T-cell (primary cell): ENCODE measurements at regions not wholly inside any gene's neighbourhood (a gene's known extent, or its start where the extent isn't known, plus 50 kb on each side); places are given as distances from the start of the nearest gene placed in this dataset.

ENCODE experiments used
- ATAC-seq, 4 experiments: fragments of 200-7000 bp in 3 of 4; fragments of 150-1000 bp in 1 of 4; cut with Tn5 transposase; replicated peaks in 1 of 4; 1 replicate in 3 of 4; 2 replicates in 1 of 4; pipeline ENCODE4 v1.10.0; 2021; ENCODE audit warnings: moderate library complexity in 3 of 4, mild to moderate bottlenecking in 2 of 4, moderate number of reproducible peaks in 1 of 4
- CTCF ChIA-PET, 2 donors: fragments of 300-600 bp; sonication (Branson Sonifier 250); formaldehyde crosslinking; loops; one replicate each; lab custom pipeline; 2022; ENCODE audit warnings: antibody characterized with exemption in 2 of 2; lab: Charles Lee
- POLR2A ChIA-PET, 2 donors: fragments of 300-600 bp; sonication (Branson Sonifier 250); formaldehyde crosslinking; loops; one replicate each; lab custom pipeline; 2022; ENCODE audit warnings: antibody characterized with exemption in 2 of 2; lab: Charles Lee
- DNase-seq, 35 experiments: peaks; one replicate each; pipeline versions ENCODE4 v3.0.0 to v3.0.0-alpha.2; 2013 to 2023
- H3K27ac ChIP-seq: one replicate; pipeline ENCODE4 v1.5.1; 2013; ENCODE audit warnings: low read length
- H3K27me3 ChIP-seq, 2 experiments: replicated peaks in 1 of 2; 1 replicate in 1 of 2; 2 replicates in 1 of 2; pipeline versions ENCODE4 v1.6.1 to v1.7.0; 2013; ENCODE audit warnings: low read length in 1 of 2, mixed read lengths in 1 of 2; ENCODE audit not compliant: control insufficient read depth in 2 of 2, insufficient read depth in 2 of 2; ENCODE audit errors: extremely low read depth in 1 of 2
- H3K36me3 ChIP-seq, 2 donors: 1 replicate in 1 of 2; 2 replicates in 1 of 2; pipeline versions ENCODE4 v1.6.1 to v1.7.0; 2013; ENCODE audit warnings: low read length in 1 of 2; ENCODE audit not compliant: control insufficient read depth in 2 of 2, insufficient read depth in 1 of 2; ENCODE audit errors: extremely low read depth in 1 of 2
- H3K4me1 ChIP-seq, 2 experiments: 1 replicate in 1 of 2; 2 replicates in 1 of 2; pipeline versions ENCODE4 v1.6.1 to v1.7.0; 2013; ENCODE audit warnings: low read length in 2 of 2, mixed read lengths in 1 of 2; ENCODE audit not compliant: insufficient read depth in 2 of 2, control insufficient read depth in 1 of 2; ENCODE audit errors: extremely low read depth in 1 of 2
- H3K4me3 ChIP-seq, 2 donors: 1 replicate in 1 of 2; 2 replicates in 1 of 2; pipeline versions ENCODE4 v1.5.1 to v1.7.0; 2013; ENCODE audit warnings: mild to moderate bottlenecking in 2 of 2, low read length in 1 of 2, moderate library complexity in 1 of 2; ENCODE audit not compliant: control insufficient read depth in 1 of 2; ENCODE audit errors: extremely low read depth in 1 of 2
- H3K9me3 ChIP-seq: 2 replicates; pipeline ENCODE4 v1.7.0; 2013
- H3K27ac Mint-ChIP-seq, 2 donors: one replicate each; pipeline ENCODE4 v1.8.0; 2020 to 2021; ENCODE audit warnings: mild to moderate bottlenecking in 2 of 2, mixed read lengths in 2 of 2
- H3K27me3 Mint-ChIP-seq, 2 donors: one replicate each; pipeline ENCODE4 v1.8.0; 2021 to 2022; ENCODE audit warnings: mixed read lengths in 2 of 2
- H3K36me3 Mint-ChIP-seq: one replicate; pipeline ENCODE4 v1.8.0; 2021; ENCODE audit warnings: mixed read lengths
- H3K4me1 Mint-ChIP-seq, 3 donors: one replicate each; pipeline ENCODE4 v1.8.0; 2020 to 2022; ENCODE audit warnings: mixed read lengths in 3 of 3, mild to moderate bottlenecking in 1 of 3
- H3K4me3 Mint-ChIP-seq, 3 donors: one replicate each; pipeline ENCODE4 v1.8.0; 2020 to 2022; ENCODE audit warnings: mild to moderate bottlenecking in 3 of 3, mixed read lengths in 3 of 3, moderate library complexity in 3 of 3
- H3K9me3 Mint-ChIP-seq, 3 donors: one replicate each; pipeline ENCODE4 v1.8.0; 2020 to 2022; ENCODE audit warnings: mixed read lengths in 3 of 3
- WGBS: methylation state at CpG from one replicate; pipeline ENCODE4 v1.1.5; 2013; ENCODE audit warnings: missing lambda C conversion rate; ENCODE audit not compliant: insufficient coverage; 5-methylcytosine and 5-hydroxymethylcytosine counted together

DNA sequence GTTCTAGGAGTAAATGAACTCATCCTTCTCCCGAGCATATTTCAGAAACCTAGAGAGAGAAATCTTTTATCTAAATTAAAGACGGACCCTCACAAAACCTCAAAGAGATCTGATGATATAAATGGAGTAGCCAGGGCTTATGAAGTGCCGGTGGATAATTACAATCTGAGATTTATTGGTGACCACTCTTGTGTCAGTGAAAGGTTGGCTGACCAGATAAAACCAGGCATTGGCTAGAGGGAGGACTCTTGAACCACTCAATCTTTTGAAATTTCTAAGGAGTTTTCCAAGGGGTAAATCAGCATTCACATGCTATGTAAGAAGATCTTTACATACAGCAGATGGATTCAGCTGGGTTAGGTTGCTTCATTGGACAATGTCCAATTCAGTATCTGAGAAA lies 227.3 kb upstream of the MMADHC start:
- Mint-ChIP-seq H3K27ac (no peak overlapping the region), H3K27me3 (no peaks in the 10 kb centered on the region), H3K36me3 (no peaks in the 10 kb centered on the region), H3K4me1 (no peaks in the 10 kb centered on the region), H3K4me3 (no peak overlapping the region), H3K9me3 (peaks cover 2 to 14% (median 3%) of the 10 kb centered on the region in 3 donors)
- WGBS: 100% methylated on average over 1 of the region's 3 CpGs
- DNase-seq (no peak), ATAC-seq (no peak)
- no peaks in the 10 kb centered on the region for H3K27me3 ChIP-seq
- ChIA-PET CTCF (no interaction called here), POLR2A (no interaction called here)
- H3K4me1 ChIP-seq: no peaks in the 10 kb centered on the region
- H3K9me3 ChIP-seq: no peaks in the 10 kb centered on the region
- no peak overlapping the region for H3K4me3 ChIP-seq
- H3K27ac ChIP-seq: no peak overlapping the region
- no peaks in the 10 kb centered on the region for H3K36me3 ChIP-seq

DNA sequence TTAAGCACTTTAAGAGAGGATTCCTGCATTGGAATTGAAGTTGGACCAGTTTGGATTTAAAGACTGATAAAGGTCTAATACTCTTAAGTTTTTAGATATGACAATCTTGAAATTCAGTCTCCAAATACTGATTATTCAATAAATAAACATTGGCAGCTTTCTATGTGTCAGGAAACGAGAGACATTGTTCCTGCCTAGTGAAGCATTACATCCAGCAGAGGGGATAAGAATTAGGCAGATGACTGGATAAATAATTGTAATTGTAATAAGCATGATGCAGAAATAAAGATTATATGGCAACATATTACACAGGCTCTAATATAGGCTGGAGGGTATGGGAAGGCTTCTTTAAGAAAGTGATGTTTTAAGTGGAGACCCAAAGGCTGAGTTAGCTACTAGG lies 226.5 kb upstream of the MMADHC start:
- no CpG with 5 or more reads among the region's 1 CpG for WGBS
- CTCF ChIA-PET: no interaction called here
- no peak for ATAC-seq

DNA sequence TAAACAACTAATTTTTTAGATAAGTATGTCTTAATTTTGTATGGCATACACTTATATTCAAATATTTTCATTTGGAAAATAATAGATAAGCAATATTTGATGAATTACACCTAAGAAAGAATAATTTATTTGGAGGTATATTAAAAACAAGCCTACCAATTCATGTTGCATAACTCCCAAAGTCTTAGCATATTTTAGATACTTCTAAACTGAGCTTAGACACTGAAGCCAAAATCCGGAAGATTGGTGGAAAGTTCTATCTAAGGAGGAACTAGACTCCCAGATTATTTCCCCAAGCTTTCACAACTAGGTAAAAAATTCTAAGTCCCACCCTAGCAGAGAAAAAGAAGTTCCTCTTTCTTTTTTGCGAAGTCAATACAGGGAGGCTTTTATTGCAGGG lies 221.0 kb upstream of the MMADHC start:
- H3K36me3 ChIP-seq: no peaks in the 10 kb centered on the region
- H3K36me3 Mint-ChIP-seq: no peaks in the 10 kb centered on the region
- no peaks in the 10 kb centered on the region for H3K9me3 ChIP-seq
- H3K4me3 ChIP-seq: no peak overlapping the region
- no peaks in the 10 kb centered on the region for H3K27me3 Mint-ChIP-seq
- H3K4me1 ChIP-seq: no peaks in the 10 kb centered on the region
- no peak overlapping the region for H3K27ac ChIP-seq
- ATAC-seq (no peak), DNase-seq (no peak)
- no peaks in the 10 kb centered on the region for H3K4me1 Mint-ChIP-seq
- H3K27me3 ChIP-seq: no peaks in the 10 kb centered on the region
- H3K9me3 Mint-ChIP-seq: peaks cover 0 to 22% (median 3%) of the 10 kb centered on the region in 3 donors
- POLR2A ChIA-PET: interaction anchor here in 1 of 2 donors (0.6 kb wide), 1 partner anchor 24 kb away, joined by 4 read pairs; no protein-coding TSS in a partner anchor
- no peak overlapping the region for H3K4me3 Mint-ChIP-seq
- CTCF ChIA-PET: no interaction called here
- no CpG with 5 or more reads among the region's 2 CpGs for WGBS
- no peak overlapping the region for H3K27ac Mint-ChIP-seq

More for the DNA sequence above, 226.5 kb upstream of the MMADHC start:
- H3K27ac ChIP-seq: no peak overlapping the region
- no peak overlapping the region for H3K4me3 ChIP-seq
- no peak overlapping the region for H3K4me3 Mint-ChIP-seq
- H3K36me3 ChIP-seq: no peaks in the 10 kb centered on the region
- no peaks in the 10 kb centered on the region for H3K36me3 Mint-ChIP-seq
- H3K27ac Mint-ChIP-seq: no peak overlapping the region
- H3K9me3 Mint-ChIP-seq: peaks cover 2 to 18% (median 3%) of the 10 kb centered on the region in 3 donors
- no peaks in the 10 kb centered on the region for H3K4me1 ChIP-seq
- POLR2A ChIA-PET: no interaction called here
- H3K9me3 ChIP-seq: no peaks in the 10 kb centered on the region
- no peaks in the 10 kb centered on the region for H3K4me1 Mint-ChIP-seq
- no peak for DNase-seq
- H3K27me3 Mint-ChIP-seq: no peaks in the 10 kb centered on the region
- no peaks in the 10 kb centered on the region for H3K27me3 ChIP-seq

DNA sequence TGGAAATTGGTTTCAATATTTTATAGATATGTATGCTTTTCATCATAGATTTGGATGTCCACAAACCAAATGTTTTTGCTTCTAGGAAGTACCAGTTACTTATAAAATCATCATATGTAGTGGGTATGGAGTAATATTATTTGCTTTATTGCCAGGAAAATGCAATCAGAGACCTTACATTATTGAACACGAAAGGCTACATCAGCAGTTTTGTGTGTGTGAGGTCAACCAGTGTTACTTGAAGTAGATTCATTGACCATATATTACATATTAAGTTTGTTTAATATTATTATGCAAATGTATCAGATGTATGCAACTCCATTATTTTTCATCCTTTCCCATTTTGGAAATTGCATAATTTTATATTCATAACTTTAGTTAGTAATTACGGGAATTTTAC lies 219.1 kb upstream of the MMADHC start:
- ATAC-seq: no peak
- no peak for DNase-seq
- Mint-ChIP-seq H3K27ac (no peak overlapping the region), H3K27me3 (no peaks in the 10 kb centered on the region), H3K9me3 (peaks cover 0 to 10% (median 3%) of the 10 kb centered on the region in 3 donors), H3K36me3 (no peaks in the 10 kb centered on the region), H3K4me3 (no peak overlapping the region), H3K4me1 (no peaks in the 10 kb centered on the region)
- ChIA-PET POLR2A (no interaction called here), CTCF (no interaction called here)
- no peaks in the 10 kb centered on the region for H3K36me3 ChIP-seq
- H3K27me3 ChIP-seq: no peaks in the 10 kb centered on the region
- no CpG with 5 or more reads among the region's 2 CpGs for WGBS
- H3K9me3 ChIP-seq: no peaks in the 10 kb centered on the region
- no peaks in the 10 kb centered on the region for H3K4me1 ChIP-seq
- H3K27ac ChIP-seq: no peak overlapping the region
- no peak overlapping the region for H3K4me3 ChIP-seq

DNA sequence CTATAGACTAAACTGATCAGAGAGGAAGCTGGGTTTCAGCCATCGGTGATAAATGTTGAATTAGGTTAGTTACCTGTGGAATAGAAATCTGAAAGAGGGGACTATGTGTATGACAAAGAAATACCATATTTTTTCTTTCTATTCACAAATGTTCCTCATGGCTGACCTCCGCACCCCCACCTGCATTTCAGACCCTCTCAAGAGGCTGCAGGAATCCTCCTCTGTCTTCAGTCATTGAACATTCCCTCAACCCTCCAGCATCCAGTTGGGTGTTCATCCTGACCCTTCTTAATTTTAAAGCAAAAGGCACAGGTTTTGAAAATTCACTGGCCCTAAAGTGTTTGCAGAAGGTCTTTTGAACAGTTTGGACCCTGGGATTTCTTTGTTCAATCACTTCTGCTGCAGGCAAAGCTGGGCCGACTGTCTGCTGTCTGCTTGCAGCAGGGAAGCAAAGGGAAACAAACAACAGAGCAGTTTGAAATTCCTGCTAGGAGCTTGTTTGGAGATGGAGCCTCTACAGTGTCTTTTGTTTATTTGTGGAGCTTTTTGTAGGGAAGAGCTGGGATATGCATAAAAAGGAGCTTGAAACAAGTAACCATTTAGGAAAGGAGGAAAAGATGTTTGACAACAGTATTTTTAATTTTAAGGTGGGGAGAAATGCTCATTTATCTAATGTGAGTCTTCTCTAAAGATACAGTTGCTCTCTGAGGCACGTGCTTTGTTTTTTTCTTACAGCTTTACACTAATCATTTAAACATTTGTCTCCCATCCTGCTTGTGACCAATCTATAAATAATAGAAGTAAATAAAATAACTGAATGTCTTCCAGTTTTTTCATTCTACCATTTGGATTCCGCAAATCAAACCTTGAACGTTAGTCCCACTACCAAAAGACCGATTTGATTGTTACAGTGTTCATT lies 213.3 kb upstream of the MMADHC start:
- no peaks in the 10 kb centered on the region for H3K27me3 ChIP-seq
- H3K27me3 Mint-ChIP-seq: no peaks in the 10 kb centered on the region
- no peaks in the 10 kb centered on the region for H3K36me3 ChIP-seq
- WGBS: 53% methylated on average over 2 of the region's 7 CpGs
- H3K4me1 Mint-ChIP-seq: no peaks in the 10 kb centered on the region
- ATAC-seq (no peak), DNase-seq (no peak)
- no peak overlapping the region for H3K27ac ChIP-seq
- H3K9me3 ChIP-seq: no peaks in the 10 kb centered on the region
- no peak overlapping the region for H3K4me3 ChIP-seq
- H3K27ac Mint-ChIP-seq: no peak overlapping the region
- POLR2A ChIA-PET: no interaction called here
- no peak overlapping the region for H3K4me3 Mint-ChIP-seq
- H3K9me3 Mint-ChIP-seq: peaks cover 0 to 4% (median 0%) of the 10 kb centered on the region in 3 donors
- CTCF ChIA-PET: no interaction called here
- no peaks in the 10 kb centered on the region for H3K36me3 Mint-ChIP-seq
- H3K4me1 ChIP-seq: no peaks in the 10 kb centered on the region

DNA sequence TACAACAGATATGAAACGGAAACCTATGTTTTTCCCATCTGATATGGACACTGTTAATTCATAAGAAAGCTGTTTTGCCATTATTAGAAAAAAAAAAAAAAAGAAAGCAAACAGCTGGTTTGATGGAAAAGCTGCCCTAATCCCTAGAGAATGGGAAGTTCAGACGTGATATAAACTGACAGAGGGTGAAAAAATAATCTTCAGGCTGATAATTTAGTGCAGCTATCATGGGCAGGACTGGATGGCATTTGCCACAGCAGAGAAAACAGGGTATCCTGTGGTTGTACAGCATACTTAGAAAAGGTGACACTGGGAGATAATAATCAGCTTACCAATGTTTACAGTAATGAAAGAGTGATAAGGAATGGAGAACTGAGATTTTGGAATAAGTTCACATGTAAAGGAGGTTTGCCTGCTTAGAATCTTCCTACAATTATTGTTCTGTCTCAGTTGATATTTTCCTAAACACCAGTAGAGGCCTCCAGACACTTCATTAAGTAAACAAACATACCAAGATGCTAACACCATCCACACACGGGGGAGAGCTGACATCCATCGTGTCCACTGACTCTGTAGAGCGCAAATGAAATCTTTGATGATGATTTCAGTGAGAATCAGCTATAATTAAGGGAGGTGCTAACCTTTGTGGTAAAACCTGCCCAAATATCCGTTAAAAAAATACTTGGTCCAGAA lies 211.6 kb upstream of the MMADHC start:
- no peaks in the 10 kb centered on the region for H3K4me1 ChIP-seq
- ATAC-seq: no peak
- H3K27me3 Mint-ChIP-seq: no peaks in the 10 kb centered on the region
- no peaks in the 10 kb centered on the region for H3K9me3 ChIP-seq
- H3K4me1 Mint-ChIP-seq: no peaks in the 10 kb centered on the region
- no peaks in the 10 kb centered on the region for H3K36me3 ChIP-seq
- H3K4me3 Mint-ChIP-seq: no peak overlapping the region
- no peaks in the 10 kb centered on the region for H3K27me3 ChIP-seq
- ChIA-PET POLR2A (no interaction called here), CTCF (no interaction called here)
- H3K27ac ChIP-seq: no peak overlapping the region
- 40% methylated on average over 1 of the region's 6 CpGs for WGBS
- no peak for DNase-seq
- H3K36me3 Mint-ChIP-seq: no peaks in the 10 kb centered on the region
- peaks cover 0 to 6% (median 3%) of the 10 kb centered on the region in 3 donors for H3K9me3 Mint-ChIP-seq
- H3K4me3 ChIP-seq: no peak overlapping the region
- no peak overlapping the region for H3K27ac Mint-ChIP-seq
